HG03571 (cell line): ENCODE measurements at regions not wholly inside any gene's neighbourhood (a gene's known extent, or its start where the extent isn't known, plus 50 kb on each side); places are given as distances from the start of the nearest gene placed in this dataset.

ENCODE experiments used
- ATAC-seq: cut with Tn5 transposase; IDR thresholded peaks from one replicate; pipeline ENCODE4 v1.9.1; 2021; ENCODE audit not compliant: unreplicated experiment

- no peak for ATAC-seq
Observed at GRCh38 chr5:106172681-106173532, 1497.8 kb downstream of the EFNA5 start.

GRCh38 chr5:106171708-106172107, 1499.0 kb downstream of the EFNA5 start:
- no peak for ATAC-seq

DNA sequence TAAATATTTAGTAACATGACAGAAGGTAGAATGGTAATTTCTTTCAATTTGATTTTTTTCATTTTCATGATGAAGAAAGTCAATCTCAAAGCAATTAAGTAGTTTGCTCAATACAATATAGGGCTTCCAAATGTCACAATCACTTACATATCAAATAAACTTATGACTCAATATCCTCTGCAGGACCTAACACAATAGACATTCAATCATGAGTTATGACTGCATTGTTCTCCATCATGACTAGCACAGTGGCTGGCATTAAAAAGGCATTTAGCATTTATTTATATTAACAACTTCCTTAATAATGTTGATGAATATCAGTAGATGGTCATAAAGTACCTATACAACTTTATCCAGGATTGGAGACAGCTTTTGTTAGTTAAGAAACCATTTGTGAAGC, 1499.6 kb downstream of the EFNA5 start:
- ATAC-seq = no peak

GRCh38 chr5:106167766-106168165, 1503.0 kb downstream of the EFNA5 start:
- ATAC-seq = no peak

DNA sequence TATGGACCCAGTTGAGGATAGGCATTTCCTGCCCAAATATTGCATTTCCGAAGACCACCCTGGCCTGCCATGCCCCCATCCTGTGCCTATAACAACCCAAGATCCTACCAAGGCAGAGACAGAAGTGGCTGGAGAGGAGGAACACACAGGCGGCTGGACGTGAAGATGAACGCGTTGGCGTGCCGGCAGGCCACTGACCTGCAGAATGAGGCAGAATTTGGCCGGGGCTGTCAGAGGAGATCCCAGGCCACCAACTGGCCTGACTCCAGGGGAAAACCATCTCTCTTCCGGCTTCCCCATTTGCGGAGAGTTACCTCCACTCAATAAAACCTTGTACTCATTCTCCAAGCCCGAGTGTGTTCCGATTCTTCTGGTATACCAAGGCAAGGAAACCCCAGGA, 1507.5 kb downstream of the EFNA5 start:
- ATAC-seq = no peak

GRCh38 chr5:106159616-106160015, 1511.1 kb downstream of the EFNA5 start:
- no peak for ATAC-seq

GRCh38 chr5:106154280-106154716, 1516.4 kb downstream of the EFNA5 start:
- no peak for ATAC-seq

DNA sequence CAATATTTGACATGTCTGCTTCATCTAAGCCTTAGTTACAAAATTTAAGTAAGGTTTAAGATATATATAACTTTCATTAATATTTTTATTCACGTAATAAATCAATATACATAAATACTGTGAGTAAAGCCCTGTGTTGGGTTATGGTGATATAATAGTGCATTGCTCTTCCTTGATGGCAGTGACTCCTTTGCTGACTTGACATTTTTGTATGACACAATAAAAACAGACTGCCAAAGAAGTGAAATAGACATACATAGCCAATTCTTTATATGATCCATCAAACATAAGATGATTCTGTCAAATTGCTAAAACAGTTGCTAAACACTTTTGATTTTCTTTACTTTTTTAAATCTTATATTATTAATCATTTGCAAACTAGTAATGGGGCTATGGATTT, 1518.2 kb downstream of the EFNA5 start:
- ATAC-seq = no peak

GRCh38 chr5:106142116-106142515, 1528.6 kb downstream of the EFNA5 start:
- no peak for ATAC-seq

- ATAC-seq = no peak
Observed at GRCh38 chr5:106140101-106140500, 1530.6 kb downstream of the EFNA5 start.

DNA sequence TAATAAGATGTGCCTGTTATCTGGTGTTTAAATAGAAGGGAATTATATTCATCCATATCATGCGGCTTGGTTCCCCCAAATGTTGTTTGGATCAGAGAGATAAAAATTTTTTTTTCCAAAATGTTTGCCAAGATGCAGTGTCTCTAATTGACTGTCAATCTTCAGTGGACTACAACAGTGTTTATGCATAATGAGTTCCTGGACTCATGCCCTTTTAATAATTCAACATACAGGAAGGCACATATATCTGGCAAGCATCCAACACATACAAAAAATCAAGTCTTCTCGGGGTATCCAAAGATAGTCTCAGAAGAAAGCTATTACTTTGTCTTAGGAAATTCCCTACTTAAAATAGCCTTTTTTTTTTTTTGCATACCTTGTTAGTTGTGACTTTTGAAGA, 1534.7 kb downstream of the EFNA5 start:
- no peak for ATAC-seq

DNA sequence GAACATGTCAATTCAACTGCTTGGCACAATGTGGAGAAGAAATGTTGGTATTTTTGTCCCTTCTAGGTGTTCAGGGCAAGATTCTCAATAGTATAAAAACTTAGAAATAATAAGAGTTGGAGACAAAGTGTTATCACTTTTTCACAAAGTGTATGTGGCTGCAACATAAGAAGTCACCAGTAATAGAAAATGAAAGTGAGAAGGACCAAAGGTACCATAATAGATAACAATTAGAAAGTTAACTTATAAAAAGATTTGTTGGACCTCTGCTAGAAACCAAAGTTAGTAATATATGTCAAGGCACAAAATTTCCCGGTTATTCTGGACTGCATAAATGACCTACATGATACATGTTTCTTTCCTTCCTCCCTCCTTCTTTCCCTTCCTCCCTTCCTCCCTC, 1535.3 kb downstream of the EFNA5 start:
- ATAC-seq = no peak

DNA sequence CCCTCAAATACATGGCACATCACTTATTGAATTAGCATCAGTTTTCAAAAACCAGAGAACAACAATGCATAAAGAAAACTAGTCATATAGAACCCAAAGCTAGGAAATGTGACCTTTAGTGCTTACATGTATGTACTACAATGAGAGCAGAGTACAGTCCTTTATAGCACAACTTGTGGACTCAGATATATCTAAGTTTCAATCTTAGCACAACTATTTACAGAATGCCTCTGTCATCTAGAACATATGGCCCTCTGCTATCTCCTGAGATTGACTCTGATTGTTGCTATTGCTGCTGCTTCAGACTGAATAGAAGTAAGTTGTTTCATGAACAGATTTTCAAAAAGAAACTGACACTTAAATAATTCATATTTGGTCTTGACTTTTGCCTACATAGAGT, 1536.2 kb downstream of the EFNA5 start:
- ATAC-seq = no peak

GRCh38 chr5:106127985-106128384, 1542.8 kb downstream of the EFNA5 start:
- ATAC-seq = no peak

GRCh38 chr5:106127341-106127781, 1543.4 kb downstream of the EFNA5 start:
- no peak for ATAC-seq

GRCh38 chr5:106121972-106122605, 1548.6 kb downstream of the EFNA5 start:
- peak; percentile 70 for ATAC-seq

- no peak for ATAC-seq
Observed at GRCh38 chr5:106116682-106117081, 1554.1 kb downstream of the EFNA5 start.

DNA sequence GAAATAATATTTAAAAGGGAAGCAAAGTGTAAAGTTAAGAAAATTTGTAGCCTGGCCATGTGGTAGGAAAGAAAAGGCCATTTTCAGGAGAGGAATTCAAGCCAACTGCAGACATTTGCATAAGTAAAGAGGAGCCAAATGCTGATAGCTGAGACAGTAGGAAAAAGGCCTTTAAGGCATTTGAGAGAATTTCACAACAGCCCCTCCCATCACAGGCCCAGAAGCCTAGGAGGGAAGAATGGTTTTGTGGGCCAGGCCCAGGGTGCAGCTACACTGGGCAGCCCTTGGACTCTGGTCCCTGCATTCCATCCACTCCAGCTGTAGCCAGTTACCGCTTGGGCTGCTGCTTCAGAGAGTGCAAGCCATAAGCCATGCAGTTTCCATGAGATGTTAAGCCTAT, 1556.8 kb downstream of the EFNA5 start:
- no peak for ATAC-seq

DNA sequence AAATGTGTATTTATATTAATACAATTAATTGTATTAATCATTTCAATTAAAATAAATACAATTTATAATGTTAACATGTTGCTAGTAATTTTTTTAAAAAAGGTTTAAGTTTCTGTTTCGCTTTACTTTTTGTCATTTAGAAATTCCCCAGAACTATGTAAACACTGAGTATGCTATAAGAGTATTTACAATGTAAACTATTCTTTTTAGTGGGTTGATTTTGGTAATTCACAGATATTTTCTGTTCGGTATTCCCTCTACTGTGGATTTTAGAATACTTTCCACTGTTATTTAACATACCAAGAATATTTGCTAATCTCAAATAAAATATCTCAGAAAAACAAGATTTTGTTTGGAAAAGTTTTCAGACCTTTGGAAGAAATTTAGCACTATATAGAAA, 1564.4 kb downstream of the EFNA5 start:
- no peak for ATAC-seq

GRCh38 chr5:106097340-106097739, 1573.4 kb downstream of the EFNA5 start:
- ATAC-seq = no peak

DNA sequence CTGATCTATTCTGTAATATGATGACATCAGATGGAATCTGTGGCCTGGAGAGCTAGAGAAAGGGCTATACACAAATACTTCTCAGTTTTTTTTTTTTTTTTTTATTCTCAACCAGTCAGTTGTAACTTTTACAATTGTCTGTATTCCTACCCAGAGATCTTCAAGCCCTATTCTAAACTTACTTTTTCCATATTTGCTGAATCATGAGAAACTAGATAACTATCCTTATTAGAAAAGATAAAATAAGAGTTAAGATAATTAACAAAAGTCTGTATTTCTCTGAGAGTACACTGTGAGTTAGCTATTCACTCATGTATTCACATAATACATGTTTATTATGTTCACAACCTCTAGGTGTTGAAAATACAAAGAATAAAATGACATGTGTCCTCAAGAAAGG, 1575.9 kb downstream of the EFNA5 start:
- ATAC-seq = no peak

DNA sequence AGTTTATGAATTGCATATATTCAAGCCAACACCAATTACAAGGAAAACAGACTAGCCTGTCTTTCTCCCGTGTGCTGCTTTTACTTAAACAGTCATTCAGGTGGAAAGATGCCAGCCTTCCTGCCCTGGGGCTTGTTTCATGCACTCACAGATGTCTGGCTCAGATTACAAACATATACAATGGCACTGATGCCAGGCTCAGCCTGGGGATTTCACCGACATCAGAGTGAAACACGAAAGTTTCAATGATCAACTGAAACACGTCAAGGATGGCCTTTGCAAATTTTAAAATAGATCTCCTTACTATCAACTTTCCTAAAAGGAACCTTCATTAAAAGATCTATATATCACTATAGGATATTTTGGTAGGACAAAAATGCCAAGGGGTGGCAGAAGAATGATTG, 1576.5 kb downstream of the EFNA5 start:
- ATAC-seq = no peak
